WTC11 (cell line): ENCODE measurements at regions not wholly inside any gene's neighbourhood (a gene's known extent, or its start where the extent isn't known, plus 50 kb on each side); places are given as distances from the start of the nearest gene placed in this dataset.

Experiments
- AFF4 ChIP-seq: sonication (generic); formaldehyde crosslinking; IDR thresholded peaks from 2 replicates; pipeline ENCODE4 v1.8.1; 2023; ENCODE audit warnings: mild to moderate bottlenecking, missing genetic modification reagents, borderline replicate concordance
- ATF6 ChIP-seq: sonication (generic); formaldehyde crosslinking; IDR thresholded peaks from 2 replicates; pipeline ENCODE4 v1.8.1; 2023; ENCODE audit warnings: mild to moderate bottlenecking, missing genetic modification reagents
- CTCF ChIP-seq: fragments of 200-600 bp; IDR thresholded peaks from 2 replicates; pipeline ENCODE4 v1.8.0; 2022; ENCODE audit warnings: antibody characterized with exemption
- E2F5 ChIP-seq: sonication (generic); formaldehyde crosslinking; IDR thresholded peaks from 2 replicates; pipeline ENCODE4 v1.8.1; 2022; ENCODE audit warnings: mild to moderate bottlenecking, moderate library complexity, missing genetic modification reagents
- GRHL2 ChIP-seq: fragments of 250-450 bp; sonication (Bioruptor Pico); IDR thresholded peaks from 2 replicates; pipeline ENCODE4 v1.8.0; 2022; ENCODE audit warnings: mild to moderate bottlenecking, moderate library complexity; ENCODE audit not compliant: insufficient replicate concordance, severe bottlenecking
- MAX ChIP-seq: sonication (generic); formaldehyde crosslinking; IDR thresholded peaks from 2 replicates; pipeline ENCODE4 v1.8.0; 2022; ENCODE audit warnings: mild to moderate bottlenecking, missing genetic modification reagents
- PRDM15 ChIP-seq: sonication (generic); formaldehyde crosslinking; IDR thresholded peaks from 2 replicates; pipeline ENCODE4 v1.8.0; 2022; ENCODE audit warnings: missing genetic modification reagents
- RORB ChIP-seq: fragments of 250-450 bp; sonication (Bioruptor Pico); IDR thresholded peaks from 2 replicates; pipeline ENCODE4 v1.9.0; 2021; ENCODE audit warnings: mild to moderate bottlenecking
- SMAD4 ChIP-seq: sonication (generic); formaldehyde crosslinking; IDR thresholded peaks from 2 replicates; pipeline ENCODE4 v1.8.0; 2022; ENCODE audit warnings: mild to moderate bottlenecking, missing genetic modification reagents
- TEAD1 ChIP-seq: sonication (generic); formaldehyde crosslinking; IDR thresholded peaks from 2 replicates; pipeline ENCODE4 v1.8.0; 2022; ENCODE audit warnings: mild to moderate bottlenecking, missing genetic modification reagents
- TEAD4 ChIP-seq: sonication (generic); formaldehyde crosslinking; IDR thresholded peaks from 2 replicates; pipeline ENCODE4 v1.8.0; 2022; ENCODE audit warnings: mild to moderate bottlenecking, missing genetic modification reagents
- ZMAT4 ChIP-seq: fragments of 250-450 bp; sonication (Bioruptor Pico); IDR thresholded peaks from 2 replicates; pipeline ENCODE4 v1.9.0; 2021; ENCODE audit warnings: mild to moderate bottlenecking
- ZSCAN18 ChIP-seq: fragments of 250-450 bp; sonication (Bioruptor Pico); IDR thresholded peaks from 2 replicates; pipeline ENCODE4 v2.1.2; 2022; ENCODE audit warnings: mild to moderate bottlenecking, moderate library complexity

GRCh38 chr16:7912132-7912531, 579.5 kb downstream of the RBFOX1 start:
- TF ChIP-seq ZMAT4 (CRISPR knock-in tag) (no peak), TEAD1 (CRISPR knock-in tag) (no peak), TEAD4 (CRISPR knock-in tag) (no peak), CTCF (no peak), PRDM15 (CRISPR knock-in tag) (no peak), MAX (CRISPR knock-in tag) (no peak), ZSCAN18 (CRISPR knock-in tag) (no peak), RORB (CRISPR knock-in tag) (no peak), SMAD4 (CRISPR knock-in tag) (no peak), E2F5 (CRISPR knock-in tag) (no peak), AFF4 (CRISPR knock-in tag) (no peak), GRHL2 (CRISPR knock-in tag) (no peak), ATF6 (CRISPR knock-in tag) (no peak)
